Thyroid gland (tissue), 4 donors: ENCODE measurements at regions not wholly inside any gene's neighbourhood (a gene's known extent, or its start where the extent isn't known, plus 50 kb on each side); places are given as distances from the start of the nearest gene placed in this dataset.

Experiments
- POLR2A ChIP-seq, 2 donors: fragments of 450-650 bp; IDR thresholded peaks; one replicate each; pipeline ENCODE4 v1.6.1; 2017; ENCODE audit warnings: antibody characterized with exemption in 2 of 2, mild to moderate bottlenecking in 2 of 2, moderate library complexity in 1 of 2
- TF ChIP-seq, protein P1 (sequence below), 6 experiments: fragments of 200-600 bp in 3 of 6; fragments of 450-650 bp in 3 of 6; sonication (generic) in 3 of 6; IDR thresholded peaks; one replicate each; pipeline ENCODE4 v1.5.1; 2016 to 2019; ENCODE audit warnings: antibody characterized with exemption in 6 of 6, mild to moderate bottlenecking in 2 of 6, inconsistent platforms in 1 of 6, moderate library complexity in 1 of 6

DNA sequence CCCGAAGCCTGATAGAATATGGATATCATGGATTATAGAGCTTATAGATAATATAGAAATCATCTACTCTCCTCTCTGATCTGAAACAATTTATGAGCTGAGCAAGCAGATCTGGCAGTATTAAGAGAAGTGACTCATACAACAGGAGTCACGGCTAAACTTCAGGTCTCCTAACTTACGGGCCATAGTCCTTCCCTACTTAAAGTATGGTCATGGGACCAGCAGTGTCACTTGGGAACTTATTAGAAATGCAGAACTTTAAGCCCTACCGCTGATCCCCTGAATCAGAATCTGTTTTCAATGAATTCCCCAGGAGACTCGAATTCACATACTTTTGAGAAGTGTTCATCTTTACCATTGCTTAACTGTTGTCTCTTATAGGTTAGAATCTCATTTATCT is 195.7 kb upstream of the FANCL start:
- TF ChIP-seq, protein P1, sequence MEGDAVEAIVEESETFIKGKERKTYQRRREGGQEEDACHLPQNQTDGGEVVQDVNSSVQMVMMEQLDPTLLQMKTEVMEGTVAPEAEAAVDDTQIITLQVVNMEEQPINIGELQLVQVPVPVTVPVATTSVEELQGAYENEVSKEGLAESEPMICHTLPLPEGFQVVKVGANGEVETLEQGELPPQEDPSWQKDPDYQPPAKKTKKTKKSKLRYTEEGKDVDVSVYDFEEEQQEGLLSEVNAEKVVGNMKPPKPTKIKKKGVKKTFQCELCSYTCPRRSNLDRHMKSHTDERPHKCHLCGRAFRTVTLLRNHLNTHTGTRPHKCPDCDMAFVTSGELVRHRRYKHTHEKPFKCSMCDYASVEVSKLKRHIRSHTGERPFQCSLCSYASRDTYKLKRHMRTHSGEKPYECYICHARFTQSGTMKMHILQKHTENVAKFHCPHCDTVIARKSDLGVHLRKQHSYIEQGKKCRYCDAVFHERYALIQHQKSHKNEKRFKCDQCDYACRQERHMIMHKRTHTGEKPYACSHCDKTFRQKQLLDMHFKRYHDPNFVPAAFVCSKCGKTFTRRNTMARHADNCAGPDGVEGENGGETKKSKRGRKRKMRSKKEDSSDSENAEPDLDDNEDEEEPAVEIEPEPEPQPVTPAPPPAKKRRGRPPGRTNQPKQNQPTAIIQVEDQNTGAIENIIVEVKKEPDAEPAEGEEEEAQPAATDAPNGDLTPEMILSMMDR (IDR thresholded peaks at IDR 0.05) = no peak
- TF ChIP-seq POLR2A (IDR thresholded peaks at IDR 0.05) = no peak
